GM12878 (cell line): ENCODE measurements at regions not wholly inside any gene's neighbourhood (a gene's known extent, or its start where the extent isn't known, plus 50 kb on each side); places are given as distances from the start of the nearest gene placed in this dataset.

Source experiments
- ATAC-seq: fragments of 200-7000 bp; cut with Tn5 transposase; 3 replicates; pipeline ENCODE4 v1.9.1; 2020; ENCODE audit warnings: mild to moderate bottlenecking, moderate library complexity
- BruUV-seq: library from RNA; stranded (reverse); fragments of 400-500 nt; replicated peaks from 2 replicates; lab custom pipeline; 2021; lab: Mats Ljungman, UMichigan
- CTCF ChIA-PET: fragments of 300-600 bp; sonication (Branson Sonifier 250); formaldehyde crosslinking; extraction: SDS; loops from one replicate; lab custom pipeline; 2021; ENCODE audit warnings: inconsistent platforms; lab: Yijun Ruan, JAX
- POLR2A ChIA-PET: fragments of 350-600 bp; formaldehyde crosslinking; extraction: SDS; loops from one replicate; lab custom pipeline; 2021; ENCODE audit warnings: inconsistent platforms; lab: Charles Lee
- RAD21 ChIA-PET: fragments of 300-600 bp; sonication (Branson Sonifier 250); formaldehyde crosslinking; loops from one replicate; lab custom pipeline; 2023; ENCODE audit warnings: antibody characterized with exemption; ENCODE audit not compliant: unreplicated experiment; lab: Charles Lee
- SMC1A ChIA-PET: fragments of 300-600 bp; sonication (Branson Sonifier 250); formaldehyde crosslinking; loops from one replicate; lab custom pipeline; 2023; ENCODE audit not compliant: unreplicated experiment, uncharacterized antibody; lab: Charles Lee
- DNase-seq: peaks from one replicate; pipeline ENCODE4 v3.0.0-alpha.2; 2011; ENCODE audit warnings: low read depth, low spot score
- FAIRE-seq: peaks from 3 replicates; lab custom pipeline; 2011; peaks lifted over from hg19 to GRCh38; lab: Jason Lieb, UNC
- H2AFZ ChIP-seq: 2 replicates; pipeline ENCODE4 v1.6.0; 2011; ENCODE audit warnings: low read depth, low read length, control low read depth; ENCODE audit not compliant: control insufficient read depth
- H3K27ac ChIP-seq: 2 replicates; pipeline ENCODE4 v1.5.1; 2011; ENCODE audit warnings: control low read depth; ENCODE audit not compliant: control insufficient read depth, insufficient read depth
- H3K27me3 ChIP-seq, 2 experiments: replicated peaks in 1 of 2; 2 replicates each; pipeline versions ENCODE4 v1.6.0 to v1.6.1; 2011; ENCODE audit warnings: low read length in 1 of 2; ENCODE audit not compliant: control insufficient read depth in 2 of 2, insufficient read depth in 2 of 2
- H3K36me3 ChIP-seq, 2 experiments: 2 replicates each; pipeline ENCODE4 v1.5.1; 2011; ENCODE audit warnings: low read length in 1 of 2; ENCODE audit not compliant: control insufficient read depth in 2 of 2, insufficient read depth in 2 of 2
- H3K4me1 ChIP-seq: 2 replicates; pipeline ENCODE4 v1.6.1; 2011; ENCODE audit warnings: mild to moderate bottlenecking, low read length, moderate library complexity, mixed read lengths; ENCODE audit not compliant: control insufficient read depth, insufficient read depth
- H3K4me2 ChIP-seq: 2 replicates; pipeline ENCODE4 v1.6.0; 2011; ENCODE audit warnings: control low read depth; ENCODE audit not compliant: control insufficient read depth, insufficient read depth
- H3K4me3 ChIP-seq: fragments of 200-600 bp; sonication (generic); 2 replicates; pipeline ENCODE4 v1.5.1; 2016
- H3K79me2 ChIP-seq: 2 replicates; pipeline ENCODE4 v1.6.0; 2011; ENCODE audit warnings: low read length; ENCODE audit not compliant: control insufficient read depth, insufficient read depth
- H3K9ac ChIP-seq: 2 replicates; pipeline ENCODE4 v1.8.0; 2011; ENCODE audit warnings: low read length, control low read depth, mixed read lengths; ENCODE audit not compliant: control insufficient read depth, insufficient read depth
- H3K9me3 ChIP-seq: replicated peaks from 3 replicates; pipeline ENCODE4 v1.5.1; 2011; ENCODE audit warnings: mild to moderate bottlenecking, low read length; ENCODE audit not compliant: control insufficient read depth, insufficient read depth
- H4K20me1 ChIP-seq: 2 replicates; pipeline ENCODE4 v1.6.0; 2011; ENCODE audit not compliant: control insufficient read depth, insufficient read depth
- BACH1 ChIP-seq: fragments of 450-650 bp; IDR thresholded peaks from 2 replicates; pipeline ENCODE4 v1.6.1; 2017; ENCODE audit warnings: mild to moderate bottlenecking, borderline replicate concordance
- FOS ChIP-seq: IDR thresholded peaks from 3 replicates; pipeline ENCODE4 v1.6.1; 2011; ENCODE audit warnings: borderline replicate concordance; ENCODE audit not compliant: insufficient read length; ENCODE audit errors: extremely low read depth
- IRF3 ChIP-seq: fragments of 450-650 bp; IDR thresholded peaks from 2 replicates; pipeline ENCODE4 v1.6.1; 2014; ENCODE audit warnings: mild to moderate bottlenecking
- MTA3 ChIP-seq: IDR thresholded peaks from 2 replicates; pipeline ENCODE4 v1.6.1; 2012; ENCODE audit warnings: low read length, inconsistent platforms, borderline replicate concordance
- RAD21 ChIP-seq: IDR thresholded peaks from 2 replicates; pipeline ENCODE4 v1.6.1; 2011; ENCODE audit warnings: mild to moderate bottlenecking, low read depth, low read length, moderate library complexity; ENCODE audit not compliant: insufficient read depth
- SMARCA5 ChIP-seq: fragments of 450-650 bp; IDR thresholded peaks from 2 replicates; pipeline ENCODE4 v1.6.1; 2017; ENCODE audit warnings: mild to moderate bottlenecking
- STAT1 ChIP-seq: fragments of 450-650 bp; conservative IDR thresholded peaks from 2 replicates; pipeline ENCODE4 v1.6.1; 2014; ENCODE audit warnings: antibody characterized with exemption, mild to moderate bottlenecking
- ZNF24 ChIP-seq: fragments of 450-650 bp; IDR thresholded peaks from 2 replicates; pipeline ENCODE4 v1.6.1; 2017; ENCODE audit warnings: antibody characterized with exemption, mild to moderate bottlenecking
- WGBS: methylation state at CpG from one replicate; pipeline ENCODE4 v1.1.6; 2016; ENCODE audit warnings: low lambda C conversion rate; ENCODE audit not compliant: insufficient replicate concordance, insufficient coverage; ENCODE audit errors: missing lambda C conversion rate; 5-methylcytosine and 5-hydroxymethylcytosine counted together
- in situ Hi-C: fragments of 300-500 bp; cut with MboI; formaldehyde crosslinking; loops from 9 replicates; pipeline ENCODE4 v1.14.3; 2018; ENCODE audit warnings: mixed read lengths
- intact Hi-C: fragments of 100-400 bp; cut with micrococcal nuclease; formaldehyde crosslinking; loops from one replicate; pipeline ENCODE4 v1.14.2; 2022; ENCODE audit not compliant: unreplicated experiment

DNA sequence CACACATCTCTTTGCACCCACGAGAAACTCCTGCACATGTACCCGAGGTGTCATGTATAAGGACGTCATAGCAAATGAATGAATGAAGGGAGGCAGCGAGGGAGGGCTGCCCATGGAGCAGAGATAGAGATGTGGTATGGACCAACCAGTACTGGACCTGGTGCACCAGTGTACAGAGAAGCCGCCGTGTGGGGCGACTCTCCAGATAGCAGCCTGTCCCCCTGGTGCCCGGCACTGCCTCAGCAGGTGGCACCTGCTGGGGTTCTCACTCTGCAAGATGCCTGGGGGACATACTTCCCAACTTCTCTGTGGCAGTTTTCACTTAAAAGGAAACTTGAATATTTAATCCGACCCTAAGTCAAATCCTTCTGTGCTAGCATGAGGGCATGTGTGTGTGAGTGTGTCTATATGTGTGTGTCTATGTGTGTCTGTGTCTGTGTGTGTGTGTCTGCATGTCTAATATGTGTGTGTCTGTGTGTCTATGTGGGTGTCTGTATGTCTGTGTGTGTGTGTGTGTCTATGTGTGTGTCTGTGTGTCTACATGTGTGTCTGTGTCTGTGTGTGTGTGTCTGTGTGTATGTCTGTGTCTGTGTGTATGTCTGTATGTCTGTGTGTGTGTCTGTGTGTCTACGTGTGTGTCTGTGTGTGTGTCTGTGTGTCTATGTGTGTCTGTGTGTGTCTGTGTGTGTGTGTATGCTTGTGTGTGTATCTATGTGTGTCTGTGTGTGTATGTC lies 132.0 kb downstream of the RNASET2 start:
- H2AFZ ChIP-seq = no peak overlapping the region
- DNase-seq (no peak), ATAC-seq (no peak)
- ChIA-PET SMC1A (no interaction called here), POLR2A (no interaction called here)
- peaks cover 5% of the 10 kb centered on the region; the same call in 2 of the 3 replicates for H3K9me3 ChIP-seq
- no peak overlapping the region for H3K4me3 ChIP-seq
- H3K4me1 ChIP-seq = no peaks in the 10 kb centered on the region
- intact Hi-C loops (no loop called here), in situ Hi-C loops (no loop called here)
- no peaks in the 10 kb centered on the region for H3K27me3 ChIP-seq
- WGBS = 84% methylated on average over 10 of the region's 10 CpGs
- H3K27ac ChIP-seq = no peak overlapping the region
- no peaks in the 10 kb centered on the region for H3K36me3 ChIP-seq
- no peak for TF ChIP-seq FOS
- TF ChIP-seq MTA3 = no peak
- TF ChIP-seq STAT1 = no peak
- TF ChIP-seq BACH1 = no peak
- TF ChIP-seq RAD21 = no peak
- TF ChIP-seq IRF3 = no peak
- TF ChIP-seq, all 136 proteins: peak for 0
- RAD21 ChIA-PET = no interaction called here
- no peak for FAIRE-seq
- Histone ChIP-seq H3K4me2 (no peak overlapping the region), H3K79me2 (no peaks in the 10 kb centered on the region), H3K9ac (no peak overlapping the region), H4K20me1 (no peaks in the 10 kb centered on the region)
- no TSS peak for BruUV-seq
- CTCF ChIA-PET = no interaction called here

DNA sequence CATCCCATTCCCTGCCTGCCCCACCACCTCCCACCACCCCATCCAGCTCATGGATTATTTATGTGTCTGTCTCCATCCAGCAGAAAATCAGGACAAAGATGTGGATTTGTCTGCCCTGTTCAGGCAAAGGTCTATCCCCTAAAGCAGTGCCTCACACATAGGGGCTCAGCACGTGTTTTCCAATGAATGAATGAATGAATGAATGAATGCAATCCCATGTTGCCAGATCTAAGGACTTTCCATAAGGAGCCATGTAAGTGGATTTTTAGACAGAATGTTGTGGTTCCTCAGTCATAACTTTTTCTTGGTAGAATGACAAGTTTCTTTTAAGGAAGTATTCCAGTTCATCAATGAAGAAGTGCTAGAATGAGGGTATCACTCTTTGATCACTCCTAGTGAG lies 133.7 kb downstream of the RNASET2 start:
- ChIA-PET SMC1A (no interaction called here), CTCF (no interaction called here), RAD21 (no interaction called here), POLR2A (no interaction called here)
- ATAC-seq = no peak
- no TSS peak for BruUV-seq
- WGBS = 35% methylated on average over 1 of the region's 1 CpG
- TF ChIP-seq ZNF24 (peak; percentile 80), SMARCA5 (no peak)
- Histone ChIP-seq H3K27ac (no peak overlapping the region), H3K4me2 (no peak overlapping the region), H3K36me3 (no peaks in the 10 kb centered on the region), H3K79me2 (no peaks in the 10 kb centered on the region), H3K9me3 (no peaks in the 10 kb centered on the region; the same call in 2 of the 3 replicates), H3K4me1 (no peaks in the 10 kb centered on the region), H3K27me3 (no peaks in the 10 kb centered on the region), H3K9ac (no peak overlapping the region), H4K20me1 (no peaks in the 10 kb centered on the region), H3K4me3 (no peak overlapping the region), H2AFZ (no peak overlapping the region)
- intact Hi-C loops = no loop called here
- DNase-seq = no peak
- no peak for FAIRE-seq
- in situ Hi-C loops = no loop called here
